ENCODE measurements at regions not wholly inside any gene's neighbourhood (a gene's known extent, or its start where the extent isn't known, plus 50 kb on each side); places are given as distances from the start of the nearest gene placed in this dataset.

- Histone ChIP-seq H3K27ac (no peak overlapping the region), H3K4me3 (no peak overlapping the region)
These were observed 287.2 kb upstream of the NRIP1 start for GRCh38 chr21:15352009-15352408.

- Histone ChIP-seq H3K27ac (no peak overlapping the region), H3K4me3 (no peak overlapping the region)
These were observed 288.7 kb upstream of the NRIP1 start for GRCh38 chr21:15353546-15353945.

GRCh38 chr21:15354516-15354915 lies 289.7 kb upstream of the NRIP1 start:
- Histone ChIP-seq H3K27ac (no peak overlapping the region), H3K4me3 (no peak overlapping the region)

GRCh38 chr21:15355066-15355465 lies 290.3 kb upstream of the NRIP1 start:
- Histone ChIP-seq H3K27ac (no peak overlapping the region), H3K4me3 (no peak overlapping the region)

- Histone ChIP-seq H3K4me3 (no peak overlapping the region), H3K27ac (no peak overlapping the region)
These were observed 294.5 kb upstream of the NRIP1 start for GRCh38 chr21:15359251-15359650.

- no peak overlapping the region for H3K4me3 ChIP-seq
- no peak overlapping the region for H3K27ac ChIP-seq
These were observed 297.7 kb upstream of the NRIP1 start for GRCh38 chr21:15362458-15362857.

GRCh38 chr21:15363921-15364320 lies 299.1 kb upstream of the NRIP1 start:
- no peak overlapping the region for H3K27ac ChIP-seq
- H3K4me3 ChIP-seq, result no peak overlapping the region

GRCh38 chr21:15365751-15366392 lies 301.1 kb upstream of the NRIP1 start:
- no peak overlapping the region for H3K27ac ChIP-seq
- no peak overlapping the region for H3K4me3 ChIP-seq

- Histone ChIP-seq H3K27ac (no peak overlapping the region), H3K4me3 (no peak overlapping the region)
These were observed 301.8 kb upstream of the NRIP1 start for GRCh38 chr21:15366555-15366954.

GRCh38 chr21:15367061-15367626 lies 302.3 kb upstream of the NRIP1 start:
- no peak overlapping the region for H3K27ac ChIP-seq
- no peak overlapping the region for H3K4me3 ChIP-seq

GRCh38 chr21:15370462-15370975 lies 305.7 kb upstream of the NRIP1 start:
- no peak overlapping the region for H3K4me3 ChIP-seq

GRCh38 chr21:15373941-15374340 lies 309.1 kb upstream of the NRIP1 start:
- Histone ChIP-seq H3K27ac (no peak overlapping the region), H3K4me3 (no peak overlapping the region)

More at GRCh38 chr21:15370462-15370975, 305.7 kb upstream of the NRIP1 start:
- H3K27ac ChIP-seq, result no peak overlapping the region

- no peak overlapping the region for H3K4me3 ChIP-seq
These were observed 315.0 kb upstream of the NRIP1 start for GRCh38 chr21:15379776-15380175.

GRCh38 chr21:15383588-15383987 lies 318.8 kb upstream of the NRIP1 start:
- no peak overlapping the region for H3K4me3 ChIP-seq

More at GRCh38 chr21:15379776-15380175, 315.0 kb upstream of the NRIP1 start:
- H3K27ac ChIP-seq, result no peak overlapping the region

GRCh38 chr21:15390049-15390448 lies 325.2 kb upstream of the NRIP1 start:
- H3K4me3 ChIP-seq, result no peak overlapping the region
- no peak overlapping the region for H3K27ac ChIP-seq

More at GRCh38 chr21:15383588-15383987, 318.8 kb upstream of the NRIP1 start:
- H3K27ac ChIP-seq, result no peak overlapping the region

- no peak overlapping the region for H3K4me3 ChIP-seq
- no peak overlapping the region for H3K27ac ChIP-seq
These were observed 332.5 kb upstream of the NRIP1 start for GRCh38 chr21:15397258-15397657.

- H3K4me3 ChIP-seq, result no peak overlapping the region
- no peak overlapping the region for H3K27ac ChIP-seq
These were observed 328.9 kb upstream of the USP25 start for GRCh38 chr21:15400905-15401304.

GRCh38 chr21:15401331-15401730 lies 328.5 kb upstream of the USP25 start:
- Histone ChIP-seq H3K4me3 (no peak overlapping the region), H3K27ac (no peak overlapping the region)

- Histone ChIP-seq H3K27ac (no peak overlapping the region), H3K4me3 (no peak overlapping the region)
These were observed 324.6 kb upstream of the USP25 start for GRCh38 chr21:15405214-15405613.

- no peak overlapping the region for H3K4me3 ChIP-seq
- H3K27ac ChIP-seq, result no peak overlapping the region
These were observed 323.0 kb upstream of the USP25 start for GRCh38 chr21:15406791-15407190.

- H3K27ac ChIP-seq, result no peak overlapping the region
- no peak overlapping the region for H3K4me3 ChIP-seq
These were observed 322.2 kb upstream of the USP25 start for GRCh38 chr21:15407585-15407984.

GRCh38 chr21:15408089-15408488 lies 321.7 kb upstream of the USP25 start:
- Histone ChIP-seq H3K27ac (no peak overlapping the region), H3K4me3 (no peak overlapping the region)
